Stomach (tissue), 4 donors: ENCODE measurements at regions not wholly inside any gene's neighbourhood (a gene's known extent, or its start where the extent isn't known, plus 50 kb on each side); places are given as distances from the start of the nearest gene placed in this dataset.

Experiments
- CTCF ChIP-seq, 7 experiments: fragments of 450-650 bp in 4 of 7; fragments of 200-600 bp in 3 of 7; sonication (generic) in 3 of 7; IDR thresholded peaks; one replicate each; pipeline ENCODE4 v1.5.1; 2016 to 2019; ENCODE audit warnings: antibody characterized with exemption in 7 of 7, control low read depth in 2 of 7, mild to moderate bottlenecking in 1 of 7
- EP300 ChIP-seq: sonication (generic); formaldehyde crosslinking; IDR thresholded peaks from one replicate; pipeline ENCODE4 v1.6.1; 2017; ENCODE audit warnings: antibody characterized with exemption

GRCh38 chr2:172153757-172154156, 51.1 kb upstream of the DLX2 start:
- TF ChIP-seq CTCF (IDR thresholded peaks at IDR 0.05) (no peak), EP300 (no peak)
